CD4-positive, alpha-beta T cell (primary cell): ENCODE measurements at regions not wholly inside any gene's neighbourhood (a gene's known extent, or its start where the extent isn't known, plus 50 kb on each side); places are given as distances from the start of the nearest gene placed in this dataset.

Experiments
- ATAC-seq: fragments of 200-7000 bp; cut with Tn5 transposase; one replicate; pipeline ENCODE4 v1.10.0; 2022; ENCODE audit warnings: mild to moderate bottlenecking; ENCODE audit not compliant: poor library complexity
- CTCF ChIA-PET: fragments of 350-600 bp; sonication (Branson Sonifier 250); formaldehyde crosslinking; loops from one replicate; lab custom pipeline; 2021; ENCODE audit warnings: antibody characterized with exemption, inconsistent platforms; lab: Charles Lee
- POLR2A ChIA-PET: fragments of 350-600 bp; sonication (Branson Sonifier 250); formaldehyde crosslinking; loops from one replicate; lab custom pipeline; 2021; ENCODE audit warnings: antibody characterized with exemption, inconsistent platforms; lab: Charles Lee
- DNase-seq, 14 experiments: peaks; one replicate each; pipeline ENCODE4 v3.0.0-alpha.2; 2013 to 2020; ENCODE audit warnings: mixed read lengths in 2 of 14
- H3K27ac ChIP-seq, 2 donors: one replicate each; pipeline versions ENCODE4 v1.5.1 to v1.7.0; 2013; ENCODE audit warnings: low read length in 2 of 2, low read depth in 1 of 2, mild to moderate bottlenecking in 1 of 2
- H3K27me3 ChIP-seq, 2 experiments: 1 replicate in 1 of 2; 2 replicates in 1 of 2; pipeline versions ENCODE4 v1.6.1 to v1.7.0; 2013; ENCODE audit warnings: low read length in 2 of 2, control low read depth in 1 of 2, mild to moderate bottlenecking in 1 of 2, moderate library complexity in 1 of 2; ENCODE audit not compliant: insufficient read depth in 2 of 2, control insufficient read depth in 1 of 2
- H3K36me3 ChIP-seq: one replicate; pipeline ENCODE4 v1.6.1; 2013; ENCODE audit warnings: low read length, control low read depth; ENCODE audit not compliant: insufficient read depth
- H3K4me1 ChIP-seq: one replicate; pipeline ENCODE4 v1.6.1; 2013; ENCODE audit warnings: low read length, control low read depth; ENCODE audit not compliant: insufficient read depth
- H3K4me3 ChIP-seq: one replicate; pipeline ENCODE4 v1.5.1; 2013; ENCODE audit warnings: mild to moderate bottlenecking, low read length, moderate library complexity
- H3K9me3 ChIP-seq, 2 experiments: 1 replicate in 1 of 2; 2 replicates in 1 of 2; pipeline versions ENCODE4 v1.6.1 to v1.7.0; 2013; ENCODE audit warnings: low read length in 2 of 2, mild to moderate bottlenecking in 2 of 2, control low read depth in 1 of 2, moderate library complexity in 1 of 2; ENCODE audit not compliant: control insufficient read depth in 1 of 2, insufficient read depth in 1 of 2
- H3K27ac Mint-ChIP-seq: one replicate; pipeline ENCODE4 v1.8.0; 2020; ENCODE audit warnings: mixed read lengths
- H3K27me3 Mint-ChIP-seq: one replicate; pipeline ENCODE4 v1.8.0; 2021; ENCODE audit warnings: mixed read lengths
- H3K36me3 Mint-ChIP-seq: one replicate; pipeline ENCODE4 v1.8.0; 2021; ENCODE audit warnings: low read depth, mixed read lengths
- H3K4me1 Mint-ChIP-seq: one replicate; pipeline ENCODE4 v1.8.0; 2021; ENCODE audit warnings: low read depth, mixed read lengths
- H3K4me3 Mint-ChIP-seq: one replicate; pipeline ENCODE4 v1.8.0; 2020; ENCODE audit warnings: mild to moderate bottlenecking, mixed read lengths
- H3K9me3 Mint-ChIP-seq: one replicate; pipeline ENCODE4 v1.8.0; 2020; ENCODE audit warnings: mixed read lengths
- CTCF ChIP-seq: fragments of 200-600 bp; IDR thresholded peaks from one replicate; pipeline ENCODE4 v1.8.0; 2022; ENCODE audit warnings: antibody characterized with exemption, mild to moderate bottlenecking
- intact Hi-C, 2 experiments: fragments of 100-400 bp; cut with DNase I in 1 of 2; cut with micrococcal nuclease in 1 of 2; formaldehyde crosslinking; loops; one replicate each; pipeline versions ENCODE4 v1.15.1 to v1.9.0; 2023 to 2025; cut with DNase I, micrococcal nuclease

- ChIA-PET CTCF (no interaction called here), POLR2A (no interaction called here)
- no peaks in the 10 kb centered on the region for H3K36me3 Mint-ChIP-seq
- no peaks in the 10 kb centered on the region for H3K27me3 Mint-ChIP-seq
- Histone ChIP-seq H3K4me1 (no peaks in the 10 kb centered on the region), H3K9me3 (peaks cover 4 to 7% of the 10 kb centered on the region in 2 experiments), H3K36me3 (no peaks in the 10 kb centered on the region), H3K4me3 (no peak overlapping the region), H3K27me3 (no peaks in the 10 kb centered on the region), H3K27ac (no peak overlapping the region)
- peaks cover 13% of the 10 kb centered on the region for H3K9me3 Mint-ChIP-seq
- DNase-seq (no peak), ATAC-seq (no peak)
- intact Hi-C loops: no loop called here
- H3K4me3 Mint-ChIP-seq: no peak overlapping the region
- no peak overlapping the region for H3K27ac Mint-ChIP-seq
- TF ChIP-seq CTCF: no peak
- H3K4me1 Mint-ChIP-seq: no peaks in the 10 kb centered on the region
These were observed 614.5 kb downstream of the CBLN4 start for GRCh38 chr20:55390791-55391190.

GRCh38 chr20:55386686-55387085 is 618.6 kb downstream of the CBLN4 start:
- intact Hi-C loops: no loop called here
- Histone ChIP-seq H3K27ac (no peak overlapping the region), H3K27me3 (no peaks in the 10 kb centered on the region), H3K9me3 (peaks cover 0 to 4% of the 10 kb centered on the region in 2 experiments), H3K36me3 (no peaks in the 10 kb centered on the region), H3K4me3 (no peak overlapping the region), H3K4me1 (no peaks in the 10 kb centered on the region)
- Mint-ChIP-seq H3K27me3 (no peaks in the 10 kb centered on the region), H3K4me1 (no peaks in the 10 kb centered on the region), H3K4me3 (no peak overlapping the region), H3K36me3 (no peaks in the 10 kb centered on the region), H3K9me3 (peaks cover 16% of the 10 kb centered on the region), H3K27ac (no peak overlapping the region)
- no peak for TF ChIP-seq CTCF
- DNase-seq: no peak
- ATAC-seq: no peak
- CTCF ChIA-PET: no interaction called here
- POLR2A ChIA-PET: no interaction called here

- Mint-ChIP-seq H3K4me3 (no peak overlapping the region), H3K36me3 (no peaks in the 10 kb centered on the region), H3K27me3 (no peaks in the 10 kb centered on the region), H3K4me1 (no peaks in the 10 kb centered on the region), H3K27ac (no peak overlapping the region), H3K9me3 (peaks cover 4% of the 10 kb centered on the region)
- H3K9me3 ChIP-seq: peaks cover 0 to 4% of the 10 kb centered on the region in 2 experiments
- DNase-seq: no peak
- no peak overlapping the region for H3K27ac ChIP-seq
- no peaks in the 10 kb centered on the region for H3K27me3 ChIP-seq
- no peak overlapping the region for H3K4me3 ChIP-seq
- intact Hi-C loops: no loop called here
- no peak for TF ChIP-seq CTCF
- no peak for ATAC-seq
- H3K36me3 ChIP-seq: no peaks in the 10 kb centered on the region
- CTCF ChIA-PET: no interaction called here
- POLR2A ChIA-PET: no interaction called here
- H3K4me1 ChIP-seq: no peaks in the 10 kb centered on the region
These were observed 629.4 kb downstream of the CBLN4 start for GRCh38 chr20:55375920-55376319.
